ENCODE measurements at regions not wholly inside any gene's neighbourhood (a gene's known extent, or its start where the extent isn't known, plus 50 kb on each side); places are given as distances from the start of the nearest gene placed in this dataset.
"Not testable (repeated sequence)": the region's sequence is repeated elsewhere in the genome, so short reads cannot be mapped to it uniquely, and the experiment has no call there.

GRCh38 chr20:56778765-56779195, 149.7 kb downstream of the TFAP2C start:
- intact Hi-C loops (cut with DNase I; ENCODE audit: low total_unique reads): no loop called here
- Histone ChIP-seq H3K27me3 (no peaks in the 10 kb centered on the region), H3K4me3 (no peak overlapping the region), H3K36me3 (no peaks in the 10 kb centered on the region), H3K27ac (peak overlapping the region; percentile 50 to 52), H3K9me3 (no peaks in the 10 kb centered on the region), H3K4me1 (peaks cover 0 to 8% of the 10 kb centered on the region in 2 donors)
- TF ChIP-seq POLR2AphosphoS5 (IDR thresholded peaks at IDR 0.05) (no peak), POLR2A (IDR thresholded peaks at IDR 0.05) (no peak), CTCF (IDR thresholded peaks at IDR 0.05) (no peak)
- DNase-seq (ENCODE audit: low spot score in 2 of 2): no peak

- Histone ChIP-seq H3K27me3 (no peaks in the 10 kb centered on the region), H3K9me3 (no peaks in the 10 kb centered on the region), H3K27ac (peak overlapping the region; percentile 58 to 60), H3K4me3 (no peak overlapping the region), H3K4me1 (peaks cover 0 to 8% of the 10 kb centered on the region in 2 donors), H3K36me3 (no peaks in the 10 kb centered on the region)
- intact Hi-C loops (cut with DNase I; ENCODE audit: low total_unique reads): no loop called here
- no peak for TF ChIP-seq CTCF (IDR thresholded peaks at IDR 0.05)
- no peak for TF ChIP-seq POLR2A (IDR thresholded peaks at IDR 0.05)
- TF ChIP-seq POLR2AphosphoS5 (IDR thresholded peaks at IDR 0.05): no peak
- DNase-seq (ENCODE audit: low spot score in 2 of 2): no peak
Measured at GRCh38 chr20:56779452-56780143, 150.5 kb downstream of the TFAP2C start.

- peak overlapping the region in 1 of 2 donors; percentile 60 for H3K27ac ChIP-seq
- peaks cover 0 to 8% of the 10 kb centered on the region in 2 donors for H3K4me1 ChIP-seq
Measured at GRCh38 chr20:56780266-56780665, 151.2 kb downstream of the TFAP2C start.

GRCh38 chr20:56781108-56781739, 152.1 kb downstream of the TFAP2C start:
- no peaks in the 10 kb centered on the region for H3K36me3 ChIP-seq
- intact Hi-C loops (cut with DNase I; ENCODE audit: low total_unique reads): no loop called here
- H3K27ac ChIP-seq: peak overlapping the region; percentile 60 to 61
- H3K4me3 ChIP-seq: no peak overlapping the region
- no peak for DNase-seq (ENCODE audit: low spot score in 2 of 2)
- H3K9me3 ChIP-seq: no peaks in the 10 kb centered on the region
- TF ChIP-seq POLR2AphosphoS5 (IDR thresholded peaks at IDR 0.05) (no peak), POLR2A (IDR thresholded peaks at IDR 0.05) (no peak), CTCF (IDR thresholded peaks at IDR 0.05) (no peak)
- H3K27me3 ChIP-seq: no peaks in the 10 kb centered on the region
- peaks cover 0 to 8% of the 10 kb centered on the region in 2 donors for H3K4me1 ChIP-seq

More at GRCh38 chr20:56780266-56780665, 151.2 kb downstream of the TFAP2C start:
- Histone ChIP-seq H3K4me3 (no peak overlapping the region), H3K36me3 (no peaks in the 10 kb centered on the region), H3K9me3 (no peaks in the 10 kb centered on the region), H3K27me3 (no peaks in the 10 kb centered on the region)
- no peak for TF ChIP-seq CTCF (IDR thresholded peaks at IDR 0.05)
- TF ChIP-seq POLR2AphosphoS5 (IDR thresholded peaks at IDR 0.05): no peak
- no peak for TF ChIP-seq POLR2A (IDR thresholded peaks at IDR 0.05)
- no peak for DNase-seq (ENCODE audit: low spot score in 2 of 2)
- intact Hi-C loops (cut with DNase I; ENCODE audit: low total_unique reads): no loop called here

- H3K36me3 ChIP-seq; H3K4me3 ChIP-seq; H3K9me3 ChIP-seq; H3K4me1 ChIP-seq; intact Hi-C loops (cut with DNase I; ENCODE audit: low total_unique reads); H3K27me3 ChIP-seq; DNase-seq (ENCODE audit: low spot score in 2 of 2): not testable (repeated sequence)
- H3K27ac ChIP-seq: peak overlapping the region; percentile 69 to 77
Measured at GRCh38 chr20:56781987-56782560, 153.0 kb downstream of the TFAP2C start.
